SK-N-MC (cell line): ENCODE measurements at regions not wholly inside any gene's neighbourhood (a gene's known extent, or its start where the extent isn't known, plus 50 kb on each side); places are given as distances from the start of the nearest gene placed in this dataset.

Experiments used
- EZH2 ChIP-seq: fragments of 200-600 bp; sonication (generic); IDR thresholded peaks from one replicate; pipeline ENCODE4 v1.6.1; 2017; ENCODE audit warnings: antibody characterized with exemption
- FOXP2 ChIP-seq: optimal IDR thresholded peaks from 2 replicates; pipeline ENCODE3; 2011; ENCODE audit warnings: mild to moderate bottlenecking, moderate library complexity; ENCODE audit not compliant: insufficient read depth; ENCODE audit errors: extremely low read length, control extremely low read depth
- POLR2AphosphoS5 ChIP-seq: IDR thresholded peaks from 2 replicates; pipeline ENCODE4 v1.6.1; 2012; ENCODE audit warnings: mild to moderate bottlenecking, low read depth, low read length, borderline replicate concordance

GRCh38 chr15:77706482-77707244 lies 74.0 kb upstream of the LINGO1 start:
- no peak for TF ChIP-seq POLR2AphosphoS5
- no peak for TF ChIP-seq EZH2
- no peak for TF ChIP-seq FOXP2
